ENCODE measurements at regions not wholly inside any gene's neighbourhood (a gene's known extent, or its start where the extent isn't known, plus 50 kb on each side); places are given as distances from the start of the nearest gene placed in this dataset.

DNA sequence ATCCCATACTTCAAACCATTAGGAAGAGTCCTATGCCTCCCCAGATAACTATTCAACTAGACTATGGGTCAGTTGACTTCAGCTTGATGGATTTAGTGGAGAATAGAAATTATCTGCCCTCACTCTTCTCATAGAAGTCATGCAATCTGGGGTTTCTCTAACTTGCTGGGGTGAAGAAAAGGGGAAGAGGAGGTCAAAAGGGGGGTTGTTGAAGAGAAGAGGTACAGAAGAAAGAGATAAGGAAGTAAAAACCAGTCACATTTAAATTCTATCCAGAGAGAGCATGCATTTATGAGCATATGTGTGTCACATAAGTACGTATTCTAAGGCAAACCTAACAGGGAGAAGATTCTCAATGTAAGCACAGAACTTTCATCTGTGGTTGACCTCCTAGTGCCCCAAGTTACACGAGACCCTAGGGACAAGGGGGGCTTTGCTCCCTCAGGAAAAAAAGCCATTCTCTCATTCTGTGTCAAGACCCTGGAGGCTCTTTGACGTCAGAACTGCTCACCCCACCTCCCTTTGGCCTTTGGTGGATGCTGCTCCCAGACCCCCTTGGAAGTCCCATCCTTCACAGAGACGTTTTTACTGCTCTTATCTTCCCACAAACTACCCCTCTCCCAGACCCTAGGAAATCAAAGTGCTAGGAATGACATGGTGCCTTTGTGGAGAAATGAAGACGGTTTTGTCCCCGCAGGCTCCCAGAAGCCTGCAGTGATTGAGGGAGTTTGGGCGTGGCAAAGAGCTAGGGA, 236.8 kb upstream of the TNP1 start:
- no peak for DNase-seq (ENCODE audit: low spot score)

DNA sequence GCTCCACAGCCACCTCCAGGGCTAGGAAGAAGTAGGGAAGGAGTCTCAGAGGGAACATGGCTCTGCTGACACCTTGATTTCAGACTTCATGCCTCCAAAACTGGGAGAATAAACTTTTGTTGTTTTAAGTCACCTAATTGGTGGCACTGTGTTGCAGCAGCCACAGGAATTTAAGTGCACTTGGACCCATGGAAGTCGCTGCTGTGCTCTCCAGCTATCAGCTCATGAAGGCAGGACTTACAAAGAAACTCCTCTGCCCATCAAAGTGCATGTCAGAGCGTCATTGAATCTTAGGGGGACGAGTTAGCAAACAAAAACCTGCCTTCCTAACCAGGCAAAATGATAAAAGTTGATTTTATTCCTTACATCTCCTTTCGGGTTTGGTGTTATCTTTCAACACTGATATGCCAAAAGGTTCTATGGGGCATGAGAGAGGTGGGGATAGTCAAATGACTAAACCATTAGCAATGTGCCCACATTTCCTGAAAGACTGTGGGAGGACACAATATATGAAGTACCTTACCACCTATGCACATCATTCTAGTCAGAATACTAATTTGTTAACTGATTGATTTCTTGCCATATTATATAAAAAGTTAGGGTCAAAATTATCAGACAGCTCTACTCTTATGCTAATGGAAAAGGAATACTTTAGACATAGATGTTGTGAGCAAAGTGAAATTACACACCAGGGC, 235.8 kb upstream of the TNP1 start:
- DNase-seq (ENCODE audit: low spot score): no peak

DNA sequence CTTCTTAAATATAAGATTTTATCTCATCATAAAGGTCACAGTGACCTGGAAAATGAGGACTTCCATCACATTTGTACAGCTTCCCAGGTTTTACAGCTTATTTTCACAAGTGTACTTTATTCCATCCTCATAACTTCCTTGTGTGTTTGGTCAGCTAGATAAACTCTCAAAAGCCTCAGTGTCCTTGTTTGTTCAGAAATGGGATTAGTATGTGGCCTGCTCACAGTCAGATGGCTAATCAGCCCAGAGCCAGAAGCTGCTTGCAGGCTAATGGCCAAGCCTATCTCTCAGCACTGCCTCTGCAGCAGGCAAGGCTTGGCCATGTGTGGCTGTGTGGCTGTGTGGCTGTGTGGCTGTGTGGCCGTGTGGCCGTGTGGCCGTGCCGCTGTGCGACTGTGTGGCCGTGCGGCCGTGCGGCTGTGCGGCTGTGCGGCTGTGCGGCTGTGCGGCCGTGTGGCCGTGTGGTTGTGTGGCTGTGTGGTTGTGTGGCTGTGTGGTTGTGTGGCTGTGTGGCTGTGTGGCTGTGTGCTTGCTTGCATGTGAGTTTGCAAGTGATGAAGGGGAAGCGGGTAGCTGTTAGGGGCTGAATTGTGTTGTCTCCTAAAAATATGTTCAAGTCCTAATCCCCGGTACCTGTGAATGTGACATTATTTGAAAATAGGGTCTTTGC, 233.0 kb upstream of the TNP1 start:
- DNase-seq (ENCODE audit: low spot score): no peak

DNA sequence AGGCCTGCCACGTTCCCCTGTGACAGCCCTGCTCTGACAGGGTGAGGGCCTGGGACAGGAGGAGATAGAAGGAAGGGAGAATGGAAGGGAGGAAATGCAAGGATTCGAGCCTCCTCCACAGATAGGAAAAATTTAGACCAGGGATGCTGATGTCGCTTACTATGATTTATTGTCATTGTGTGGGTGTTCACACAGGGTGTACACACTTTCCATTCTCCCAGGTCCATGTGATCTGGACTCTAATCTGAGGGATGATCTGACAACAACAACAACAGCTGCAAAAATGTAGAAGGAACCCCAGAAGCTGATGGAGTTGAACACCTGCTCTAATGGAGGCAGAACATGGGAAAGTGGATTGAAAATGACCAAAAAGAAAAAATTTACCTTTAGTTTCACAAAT, 231.7 kb upstream of the TNP1 start:
- DNase-seq (ENCODE audit: low spot score): no peak

DNA sequence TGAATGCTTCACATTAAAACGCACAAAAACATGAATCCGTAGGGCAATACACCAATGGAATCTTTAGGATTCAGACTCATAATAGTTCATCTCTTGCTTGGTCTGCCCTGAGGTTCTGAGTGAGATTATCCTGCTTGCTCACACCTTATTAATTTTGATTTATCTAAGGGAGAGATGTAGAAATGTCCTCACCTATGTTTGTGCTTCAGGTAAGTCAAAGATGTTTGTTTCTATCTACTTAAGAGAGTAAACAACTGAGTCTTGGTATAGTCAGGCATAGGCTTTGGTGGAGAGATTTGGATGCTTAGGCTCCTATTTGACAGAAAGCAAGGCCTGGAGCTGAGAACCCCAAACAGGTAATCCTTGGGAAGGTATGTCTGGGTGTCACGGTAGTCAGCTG, 231.0 kb upstream of the TNP1 start:
- no peak for DNase-seq (ENCODE audit: low spot score)

- DNase-seq (ENCODE audit: low spot score): no peak
Measured at GRCh38 chr2:217090024-217090473, 230.2 kb upstream of the TNP1 start.

DNA sequence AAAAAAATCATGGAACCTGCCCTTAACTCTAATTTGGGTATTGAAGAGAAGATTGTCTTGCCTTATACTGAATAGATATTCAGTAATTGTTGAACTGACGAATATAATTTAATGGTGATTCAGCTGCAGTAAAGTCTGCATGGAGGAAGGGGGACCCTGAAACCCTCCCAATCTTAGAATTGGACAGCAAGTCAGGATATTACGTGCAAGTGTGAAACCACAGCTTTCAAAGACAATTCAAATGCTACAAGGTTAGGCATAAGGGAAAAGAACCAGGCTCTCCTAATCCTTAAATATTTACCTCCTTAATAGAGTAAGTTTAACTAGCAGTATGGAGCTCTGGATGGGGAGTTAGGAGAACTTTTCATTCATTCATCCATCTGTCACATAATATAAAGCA, 226.9 kb upstream of the TNP1 start:
- DNase-seq (ENCODE audit: low spot score): no peak

GRCh38 chr2:217086038-217086522, 226.2 kb upstream of the TNP1 start:
- DNase-seq (ENCODE audit: low spot score): no peak

DNA sequence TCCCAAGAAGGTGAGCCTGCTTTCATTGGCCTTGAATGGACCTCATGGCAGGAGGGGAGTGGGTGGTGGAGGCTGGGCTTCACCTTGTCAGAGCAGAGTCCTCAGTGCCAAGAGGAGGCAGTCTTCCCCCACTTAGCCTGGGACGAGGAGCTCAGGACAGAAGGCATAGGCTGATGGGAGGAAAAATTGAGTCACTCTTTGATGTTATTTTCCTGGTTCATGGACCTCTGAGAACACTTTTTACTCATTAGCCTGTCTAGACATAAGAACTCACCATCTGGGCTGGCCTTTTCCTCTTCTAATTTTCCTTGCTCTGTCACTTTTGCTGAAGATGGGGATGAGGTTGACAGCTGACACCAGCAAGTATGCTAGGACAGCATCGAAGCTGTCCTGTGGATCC, 225.7 kb upstream of the TNP1 start:
- no peak for DNase-seq (ENCODE audit: low spot score)

DNA sequence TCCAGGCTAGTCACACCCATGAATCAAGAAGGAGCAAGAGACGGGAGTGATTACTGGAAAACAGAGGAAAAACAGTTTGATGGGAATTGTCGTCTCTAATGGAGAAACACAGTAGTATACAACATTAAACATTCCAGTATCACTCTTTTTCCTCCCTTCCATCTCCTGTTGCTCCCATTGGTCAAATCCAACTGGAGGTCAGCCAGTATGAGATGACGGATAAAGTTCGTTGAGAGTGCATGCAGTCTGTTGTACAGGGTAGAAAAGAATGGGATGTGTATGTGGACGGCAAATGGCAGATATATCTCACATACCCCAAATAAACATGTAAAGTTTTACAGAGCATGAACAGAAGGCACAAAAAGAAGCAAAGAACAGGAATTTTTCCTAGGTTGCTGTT, 221.9 kb upstream of the TNP1 start:
- DNase-seq (ENCODE audit: low spot score): no peak

GRCh38 chr2:217079165-217079564, 219.3 kb upstream of the TNP1 start:
- no peak for DNase-seq (ENCODE audit: low spot score)

DNA sequence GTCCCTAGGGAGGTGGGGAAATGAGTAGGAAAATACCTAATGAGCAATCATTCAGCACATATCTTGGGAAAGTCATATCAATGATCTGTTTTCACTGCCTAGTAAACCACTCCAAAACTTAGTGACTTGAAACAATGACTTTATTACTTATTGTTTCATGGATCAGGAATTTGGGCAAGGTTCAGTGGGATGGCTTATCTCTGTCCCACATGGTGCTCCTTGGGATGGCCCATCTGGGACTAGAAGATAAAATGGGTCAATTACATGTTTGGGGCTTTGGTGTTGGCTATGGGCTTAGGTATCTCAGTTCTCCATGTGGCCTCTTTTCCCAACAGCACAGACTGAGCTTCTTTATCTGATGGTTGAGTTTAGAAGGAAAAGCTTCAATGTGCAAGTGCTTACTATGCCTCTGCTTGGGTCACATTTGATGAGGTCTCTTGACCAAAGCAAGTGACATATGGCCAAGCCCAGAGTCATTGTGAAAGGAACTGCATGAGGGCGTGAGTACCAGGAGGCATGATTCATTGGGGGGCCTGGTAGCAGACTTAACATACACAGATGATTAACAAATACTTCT, 218.1 kb upstream of the TNP1 start:
- no peak for DNase-seq (ENCODE audit: low spot score)

- DNase-seq (ENCODE audit: low spot score): no peak
Measured at GRCh38 chr2:217076657-217077232, 216.9 kb upstream of the TNP1 start.

GRCh38 chr2:217076058-217076435, 216.2 kb upstream of the TNP1 start:
- DNase-seq (ENCODE audit: low spot score): no peak

GRCh38 chr2:217075268-217076057, 215.6 kb upstream of the TNP1 start:
- DNase-seq (ENCODE audit: low spot score): no peak

GRCh38 chr2:217074576-217075255, 214.9 kb upstream of the TNP1 start:
- no peak for DNase-seq (ENCODE audit: low spot score)

- DNase-seq (ENCODE audit: low spot score): no peak
Measured at GRCh38 chr2:217071416-217071815, 211.6 kb upstream of the TNP1 start.

- DNase-seq (ENCODE audit: low spot score): no peak
Measured at GRCh38 chr2:217070611-217071010, 210.7 kb upstream of the TNP1 start.

DNA sequence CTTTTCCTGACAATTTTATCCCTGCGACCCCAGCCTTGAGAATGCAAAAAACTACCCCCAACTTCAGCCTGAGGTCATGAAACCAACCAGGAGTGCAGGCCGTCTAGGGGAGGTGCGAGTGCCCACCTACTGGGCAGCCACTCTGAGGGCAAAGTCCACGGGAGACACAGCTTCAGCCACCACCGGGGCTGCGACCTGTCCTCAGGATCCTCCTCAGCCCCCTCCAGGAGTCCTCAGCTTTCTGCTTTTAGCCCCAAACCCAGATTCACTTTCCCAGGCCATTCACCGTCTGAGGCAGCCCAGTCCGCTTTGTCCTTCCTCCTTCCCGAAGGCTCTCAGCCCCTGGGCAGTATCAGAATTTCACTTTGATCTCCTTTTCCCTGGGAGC, 210.2 kb upstream of the TNP1 start:
- DNase-seq (ENCODE audit: low spot score): no peak

DNA sequence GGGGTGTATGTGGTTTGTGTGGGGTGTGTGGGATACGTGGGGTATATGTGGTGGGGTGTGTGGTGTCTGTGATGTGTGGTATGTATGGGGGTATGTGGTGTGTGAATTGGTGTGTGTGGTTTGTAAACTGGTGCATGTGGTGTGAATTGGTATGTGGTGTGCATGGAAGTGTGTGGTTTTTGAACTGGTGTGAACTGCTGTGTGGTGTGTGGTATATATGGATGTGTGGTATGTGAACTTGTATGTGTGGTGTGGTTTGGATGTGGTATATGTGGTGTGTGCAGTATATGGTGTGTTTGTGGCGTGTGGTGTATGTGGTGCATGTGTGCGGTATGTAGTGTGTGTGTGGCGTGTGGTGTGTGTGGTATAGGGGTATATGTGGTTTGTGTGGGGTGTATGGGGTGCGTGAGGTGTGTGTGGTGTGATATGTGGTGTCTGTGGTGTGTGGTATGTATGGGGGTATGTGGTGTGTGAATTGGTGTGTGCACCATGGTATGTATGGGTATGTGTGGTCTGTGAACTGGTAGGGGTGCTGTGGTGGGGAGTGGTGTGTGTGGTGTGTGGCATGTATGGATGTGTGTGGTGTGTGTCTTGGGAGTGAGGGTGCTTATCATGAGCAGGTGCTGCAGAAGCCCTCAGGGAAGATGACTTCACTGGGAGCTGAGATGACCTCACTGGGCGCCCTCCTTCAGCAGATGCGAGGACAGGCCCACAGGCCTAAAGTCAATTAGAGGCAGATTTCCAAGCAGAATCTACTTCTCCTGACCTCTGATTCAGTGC, 209.6 kb upstream of the TNP1 start:
- DNase-seq (ENCODE audit: low spot score): no peak

Data from HT-29 (cell line).